Stimulated activated CD4-positive, alpha-beta T cell treated with anti-CD3 and anti-CD28 coated beads, TNF-alpha, amount 100 ng/mL, for 24 hours (primary cell): ENCODE measurements at regions not wholly inside any gene's neighbourhood (a gene's known extent, or its start where the extent isn't known, plus 50 kb on each side); places are given as distances from the start of the nearest gene placed in this dataset.

ENCODE experiments used
- DNase-seq, 3 experiments: peaks; one replicate each; pipeline ENCODE4 v3.0.0-alpha.2; 2020; ENCODE audit warnings: low read depth in 3 of 3

DNA sequence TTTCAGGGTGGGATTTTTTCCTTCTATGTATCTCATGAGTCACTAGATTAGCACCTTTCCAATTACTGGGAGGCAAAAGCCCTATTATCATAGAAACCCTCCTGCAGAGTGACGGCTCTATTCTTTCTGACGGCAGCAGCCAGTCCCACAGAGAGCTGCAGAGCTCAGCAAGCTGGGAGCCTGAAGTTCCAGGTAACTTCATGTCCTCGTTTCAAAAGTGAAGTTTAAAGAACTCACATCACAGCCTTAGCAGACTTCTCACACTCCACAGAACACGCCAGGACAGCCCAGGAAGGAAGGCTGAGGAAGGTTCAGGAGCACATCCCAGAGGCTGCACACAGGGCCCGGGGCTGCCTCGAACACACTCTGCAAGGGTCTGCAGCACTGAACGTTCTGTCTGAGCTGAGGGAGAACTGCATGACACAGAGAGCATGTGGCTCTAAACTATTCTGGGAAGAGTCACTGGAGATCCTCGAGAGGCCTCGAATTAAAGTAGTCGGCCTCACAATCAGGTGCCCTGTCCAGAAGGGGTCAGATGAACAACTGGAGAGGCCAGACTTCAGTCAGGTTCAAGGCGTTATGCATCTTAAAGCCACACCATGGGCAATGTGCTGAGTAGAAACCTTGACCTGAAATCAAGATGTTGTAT lies 104.2 kb upstream of the DRD2 start:
- no peak for DNase-seq

DNA sequence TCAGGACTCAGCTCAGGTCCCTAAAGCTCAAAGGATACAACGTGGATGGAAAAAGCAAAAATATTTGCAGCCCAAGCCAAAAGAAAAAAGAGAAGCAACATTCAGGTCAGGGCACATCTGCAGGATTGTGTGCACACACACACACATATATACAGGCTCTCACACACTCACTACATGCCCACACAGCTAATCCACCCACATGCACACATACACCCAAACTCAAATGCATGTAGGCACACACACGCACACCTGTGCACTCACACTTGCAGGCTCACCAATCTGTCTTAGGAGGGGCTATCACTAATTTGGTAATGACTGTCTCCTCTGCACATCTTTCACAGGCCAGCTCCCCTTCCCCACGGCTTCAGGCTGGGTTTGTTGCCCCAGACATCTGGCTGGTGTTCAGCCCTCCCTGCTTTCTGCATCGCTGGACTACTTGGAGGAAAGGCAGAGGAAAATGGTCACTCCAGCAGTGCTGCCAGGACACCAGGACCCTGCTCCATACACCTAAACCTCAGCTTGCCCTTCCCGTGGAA lies 103.6 kb upstream of the DRD2 start:
- DNase-seq = no peak

DNA sequence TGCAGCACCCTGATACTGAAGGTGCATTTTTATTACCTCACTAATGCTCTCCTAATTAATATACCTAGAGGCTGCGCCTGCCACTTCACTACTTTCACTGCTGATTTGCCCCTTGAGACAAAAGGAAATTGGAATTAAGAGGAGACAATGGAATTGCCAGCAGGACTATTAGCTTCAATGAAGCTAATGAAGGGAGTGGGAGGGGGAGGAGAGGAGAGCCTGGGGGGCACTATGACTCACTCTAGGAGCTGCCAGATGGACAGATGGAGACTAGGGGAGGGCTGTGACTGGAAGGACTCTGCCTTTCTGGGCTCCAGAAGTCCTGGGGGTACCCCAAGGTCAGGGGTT lies 102.8 kb upstream of the DRD2 start:
- DNase-seq = no peak

GRCh38 chr11:113577356-113578032 lies 102.3 kb upstream of the DRD2 start:
- DNase-seq = no peak

DNA sequence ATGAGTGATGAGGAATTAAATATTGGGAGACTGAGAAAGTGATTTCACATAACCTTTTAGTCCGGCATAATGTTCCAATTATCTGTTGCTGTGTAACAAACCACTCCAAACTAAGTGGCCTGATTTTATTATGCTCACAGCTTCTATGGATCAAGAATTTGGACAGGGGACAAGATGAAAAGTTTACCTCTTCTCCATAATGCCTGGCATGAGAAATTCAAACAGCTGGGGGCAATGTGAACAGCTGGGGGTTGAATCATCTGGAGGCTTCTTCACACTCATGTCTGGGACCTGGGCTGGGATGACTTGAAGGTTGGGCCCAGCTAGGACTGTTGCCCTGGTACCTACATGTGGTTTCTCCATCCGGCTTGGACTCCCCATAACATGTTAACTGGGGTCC lies 99.4 kb upstream of the DRD2 start:
- no peak for DNase-seq

DNA sequence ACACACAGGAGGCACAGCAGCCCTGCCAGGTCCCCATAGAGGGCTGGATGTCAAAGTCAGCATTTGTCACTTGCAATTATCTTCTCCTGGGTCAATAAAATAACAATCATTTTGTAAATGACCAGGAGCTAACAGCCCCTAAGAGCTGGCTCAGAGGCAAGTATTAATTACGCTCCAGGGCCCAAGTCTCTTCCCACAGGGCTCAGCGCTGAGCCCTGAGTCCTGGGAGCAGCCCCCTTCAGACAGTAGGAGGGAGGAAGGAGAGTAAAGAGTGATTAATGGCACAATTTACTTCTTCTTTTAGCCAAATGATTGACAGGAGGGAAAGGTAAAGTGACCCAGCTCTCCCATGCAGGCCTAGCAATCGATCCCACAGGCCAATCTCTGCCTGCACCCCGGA lies 99.0 kb upstream of the DRD2 start:
- DNase-seq = no peak

- no peak for DNase-seq
These were observed 97.0 kb upstream of the DRD2 start for GRCh38 chr11:113572136-113572735.

DNA sequence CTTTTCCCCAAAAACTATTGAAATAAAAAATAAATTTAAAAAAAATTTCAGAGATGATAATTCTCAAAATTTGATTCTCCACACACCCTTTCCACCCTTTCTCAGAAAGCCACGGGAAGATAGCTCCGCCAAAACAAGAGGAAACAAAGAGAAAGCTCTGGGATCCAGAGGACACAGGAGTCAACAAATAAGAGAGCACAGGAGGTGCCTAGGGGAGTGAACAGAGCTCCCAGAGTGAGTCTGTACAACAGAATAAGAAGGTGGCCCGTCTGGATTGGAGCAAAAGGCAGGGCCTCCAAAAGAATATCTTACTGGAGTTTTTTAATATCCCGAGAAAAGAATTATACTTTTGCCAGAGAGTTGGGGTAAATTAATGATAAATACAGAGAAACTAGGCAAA lies 96.3 kb upstream of the DRD2 start:
- no peak for DNase-seq

GRCh38 chr11:113570906-113571305 lies 95.7 kb upstream of the DRD2 start:
- DNase-seq = no peak

GRCh38 chr11:113569391-113569790 lies 94.2 kb upstream of the DRD2 start:
- DNase-seq = no peak

DNA sequence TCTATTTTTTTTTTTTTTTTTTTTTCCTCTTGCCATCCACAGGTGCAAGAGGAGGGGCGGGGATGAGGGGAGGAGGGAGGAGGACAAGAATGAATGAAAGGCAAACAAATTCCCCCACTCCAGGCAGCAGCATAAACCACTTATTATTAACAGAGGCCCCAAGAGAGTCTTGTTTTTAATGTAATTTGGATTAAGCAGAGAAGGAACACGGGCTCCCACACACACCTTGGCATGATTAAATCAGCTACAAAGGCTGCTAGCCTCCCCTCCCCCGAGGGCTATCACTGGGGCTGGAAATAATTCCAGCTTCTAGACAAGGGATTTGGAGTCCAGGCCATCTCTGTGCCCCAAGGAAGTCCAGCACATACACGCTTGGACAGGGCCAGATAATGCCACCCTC lies 93.4 kb upstream of the DRD2 start:
- DNase-seq = no peak

GRCh38 chr11:113567867-113568544 lies 92.8 kb upstream of the DRD2 start:
- no peak for DNase-seq

DNA sequence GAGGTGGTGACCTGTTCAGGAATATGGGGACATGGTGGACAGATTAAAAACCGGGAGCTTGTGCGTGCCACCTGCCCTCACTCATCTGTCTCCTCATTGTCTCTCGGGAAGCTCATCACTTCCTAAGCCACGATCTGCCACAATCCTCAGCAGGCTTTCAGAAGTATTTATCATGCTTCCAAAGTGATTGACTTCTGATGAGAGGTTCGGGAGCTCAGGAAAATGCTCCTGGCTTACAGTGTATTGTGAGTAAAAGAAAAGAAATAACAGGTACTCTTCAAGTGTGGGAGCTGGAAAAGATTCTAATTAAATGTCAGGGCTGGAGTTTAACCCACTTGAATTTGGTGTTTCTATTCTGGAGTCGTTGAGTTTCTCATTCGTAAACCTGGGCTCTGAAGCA lies 91.9 kb upstream of the DRD2 start:
- no peak for DNase-seq

- no peak for DNase-seq
These were observed 89.4 kb upstream of the DRD2 start for GRCh38 chr11:113564527-113565130.

DNA sequence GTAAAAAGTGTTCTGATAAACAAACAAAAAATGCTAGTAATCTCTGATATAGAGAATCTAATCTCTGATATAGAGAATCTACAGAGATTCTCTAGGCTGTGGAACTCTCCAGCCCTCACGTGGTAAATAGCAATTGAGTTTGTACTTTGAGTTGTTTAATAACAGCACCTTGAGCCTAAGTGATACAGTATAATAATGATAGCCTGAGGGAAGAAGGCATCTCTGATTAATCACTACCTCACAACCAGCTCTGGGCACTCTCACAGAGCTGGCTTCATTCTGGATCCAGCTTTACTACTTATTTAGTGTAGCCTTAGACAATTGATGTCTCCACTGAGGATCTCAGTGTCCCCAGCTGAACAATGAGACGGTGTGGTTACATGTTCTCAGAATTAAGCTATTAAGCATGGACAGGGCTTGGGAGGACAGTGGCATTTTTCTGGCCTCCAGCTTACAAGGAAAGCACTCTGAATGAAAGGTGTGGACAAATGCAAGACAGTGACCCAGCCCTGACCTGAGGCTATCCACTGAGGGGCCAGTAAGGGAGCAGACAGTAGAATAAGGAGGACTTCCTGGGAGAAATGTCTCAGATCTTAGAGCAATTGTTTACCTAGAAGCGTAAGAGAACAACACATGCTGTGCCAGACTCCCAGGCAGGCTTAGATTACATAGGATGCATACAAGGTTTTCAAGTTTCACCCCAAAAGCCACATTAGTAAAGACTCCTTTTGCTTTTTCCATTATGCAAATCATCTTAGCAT lies 88.7 kb upstream of the DRD2 start:
- DNase-seq = no peak

DNA sequence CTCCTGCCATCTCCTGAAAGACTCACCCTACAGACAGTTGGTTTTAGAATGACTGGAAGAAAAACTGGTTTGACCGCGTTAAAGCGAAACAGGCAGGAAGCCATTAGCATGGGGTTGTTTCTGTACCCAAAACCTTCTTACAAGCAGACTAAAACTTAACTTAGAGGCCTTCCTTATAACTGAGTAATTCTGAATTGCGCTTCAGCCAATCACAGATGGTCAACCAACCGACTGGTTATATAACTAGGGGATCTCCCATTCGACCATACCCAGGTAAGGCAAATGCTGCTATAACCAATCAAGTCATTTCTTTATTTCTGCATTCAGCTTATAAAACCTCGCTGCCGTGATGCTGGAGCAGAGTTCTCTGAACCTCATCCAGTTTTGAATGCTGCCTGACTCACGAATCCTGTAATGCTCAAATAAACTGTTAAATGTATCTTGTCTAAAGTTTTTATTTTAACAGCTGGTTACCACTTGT lies 87.8 kb upstream of the DRD2 start:
- no peak for DNase-seq

GRCh38 chr11:113562576-113562975 lies 87.4 kb upstream of the DRD2 start:
- DNase-seq = no peak

GRCh38 chr11:113557926-113558325 lies 82.7 kb upstream of the DRD2 start:
- DNase-seq = no peak

DNA sequence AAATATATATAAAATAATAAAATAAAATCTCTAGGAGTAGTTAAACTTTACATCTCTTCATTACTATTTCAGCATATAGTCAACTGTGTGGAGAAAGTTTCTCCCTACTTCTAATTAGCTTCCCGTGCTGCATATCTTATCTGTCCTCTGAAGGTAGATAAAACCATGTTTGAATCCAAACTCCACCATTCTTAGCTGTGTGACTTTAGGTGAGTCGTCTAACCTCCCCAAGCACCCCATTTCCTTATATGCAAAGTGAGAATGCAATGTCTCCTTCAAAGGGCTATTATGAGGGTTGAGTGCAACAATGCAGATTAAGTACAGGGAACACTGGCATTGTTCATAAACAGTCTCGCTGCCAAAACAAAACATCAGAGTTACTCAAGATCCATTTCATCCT lies 80.8 kb upstream of the DRD2 start:
- DNase-seq = no peak

- DNase-seq = no peak
These were observed 79.9 kb upstream of the DRD2 start for GRCh38 chr11:113555071-113555619.

GRCh38 chr11:113554526-113554925 lies 79.3 kb upstream of the DRD2 start:
- DNase-seq = no peak
